ENCODE measurements at regions not wholly inside any gene's neighbourhood (a gene's known extent, or its start where the extent isn't known, plus 50 kb on each side); places are given as distances from the start of the nearest gene placed in this dataset.

GRCh38 chr3:187465503-187465902 is 97.3 kb downstream of the RTP4 start:
- DNase-seq, result no peak

GRCh38 chr3:187464682-187465081 is 96.5 kb downstream of the RTP4 start:
- no peak for DNase-seq

- no peak for DNase-seq
These were observed 90.7 kb downstream of the RTP4 start for GRCh38 chr3:187458921-187459320.

- no peak for DNase-seq
These were observed 90.2 kb downstream of the RTP4 start for GRCh38 chr3:187458383-187458782.

- no peak for DNase-seq
These were observed 88.1 kb downstream of the RTP4 start for GRCh38 chr3:187456250-187456649.

GRCh38 chr3:187454085-187454815 is 86.1 kb downstream of the RTP4 start:
- DNase-seq, result no peak

GRCh38 chr3:187450431-187451190 is 82.4 kb downstream of the RTP4 start:
- no peak for DNase-seq

GRCh38 chr3:187448674-187449073 is 80.5 kb downstream of the RTP4 start:
- DNase-seq, result no peak

- no peak for DNase-seq
These were observed 79.6 kb downstream of the RTP4 start for GRCh38 chr3:187447737-187448136.

GRCh38 chr3:187445356-187445755 is 77.2 kb downstream of the RTP4 start:
- DNase-seq, result no peak

- no peak for DNase-seq
These were observed 66.3 kb downstream of the RTP4 start for GRCh38 chr3:187434524-187434923.

- no peak for DNase-seq
These were observed 62.4 kb downstream of the RTP4 start for GRCh38 chr3:187430576-187430975.

All from CD4-positive, alpha-beta T cell treated with Interleukin-17A for 4 hours (primary cell).